ENCODE measurements at regions not wholly inside any gene's neighbourhood (a gene's known extent, or its start where the extent isn't known, plus 50 kb on each side); places are given as distances from the start of the nearest gene placed in this dataset.
A peak's percentile ranks its signal among the peaks of the same experiment; 100 is the strongest.

DNA sequence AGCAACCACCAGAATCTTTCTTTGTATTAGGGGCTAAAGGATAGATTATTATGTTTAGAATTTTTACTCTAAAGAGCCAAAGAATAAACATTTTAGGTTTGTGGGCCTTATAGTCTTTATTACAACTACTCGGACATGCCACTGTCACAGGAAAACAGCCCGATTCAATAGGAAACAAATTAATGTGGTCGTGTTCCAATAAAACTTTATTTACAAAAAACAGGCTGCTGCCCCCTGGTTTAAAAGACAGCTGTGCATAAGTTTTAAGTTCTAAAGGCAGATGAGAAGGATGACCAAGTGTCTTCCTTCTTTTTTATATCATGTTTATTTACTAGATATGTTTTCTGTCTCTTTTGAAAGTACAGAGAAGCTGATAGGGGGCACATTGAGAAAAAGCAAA lies 166.5 kb downstream of the HS3ST3A1 start:
- H3K9me3 ChIP-seq = no peaks in the 10 kb centered on the region
- no peaks in the 10 kb centered on the region for H3K9me3 Mint-ChIP-seq (ENCODE audit: unreplicated experiment)
- no peaks in the 10 kb centered on the region for H3K27me3 Mint-ChIP-seq (ENCODE audit: insufficient read depth, unreplicated experiment)
- CTCF ChIA-PET = no interaction called here
- no peaks in the 10 kb centered on the region for H3K4me1 ChIP-seq
- H3K36me3 Mint-ChIP-seq (ENCODE audit: insufficient read depth, unreplicated experiment) = no peaks in the 10 kb centered on the region
- BruUV-seq (replicated peaks) = no TSS peak
- TF ChIP-seq, protein P1, sequence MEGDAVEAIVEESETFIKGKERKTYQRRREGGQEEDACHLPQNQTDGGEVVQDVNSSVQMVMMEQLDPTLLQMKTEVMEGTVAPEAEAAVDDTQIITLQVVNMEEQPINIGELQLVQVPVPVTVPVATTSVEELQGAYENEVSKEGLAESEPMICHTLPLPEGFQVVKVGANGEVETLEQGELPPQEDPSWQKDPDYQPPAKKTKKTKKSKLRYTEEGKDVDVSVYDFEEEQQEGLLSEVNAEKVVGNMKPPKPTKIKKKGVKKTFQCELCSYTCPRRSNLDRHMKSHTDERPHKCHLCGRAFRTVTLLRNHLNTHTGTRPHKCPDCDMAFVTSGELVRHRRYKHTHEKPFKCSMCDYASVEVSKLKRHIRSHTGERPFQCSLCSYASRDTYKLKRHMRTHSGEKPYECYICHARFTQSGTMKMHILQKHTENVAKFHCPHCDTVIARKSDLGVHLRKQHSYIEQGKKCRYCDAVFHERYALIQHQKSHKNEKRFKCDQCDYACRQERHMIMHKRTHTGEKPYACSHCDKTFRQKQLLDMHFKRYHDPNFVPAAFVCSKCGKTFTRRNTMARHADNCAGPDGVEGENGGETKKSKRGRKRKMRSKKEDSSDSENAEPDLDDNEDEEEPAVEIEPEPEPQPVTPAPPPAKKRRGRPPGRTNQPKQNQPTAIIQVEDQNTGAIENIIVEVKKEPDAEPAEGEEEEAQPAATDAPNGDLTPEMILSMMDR (IDR thresholded peaks at IDR 0.05; ENCODE audit: insufficient read depth in 1 of 2, low read depth in 1 of 2, low read length in 1 of 2, severe bottlenecking in 1 of 2, unreplicated experiment in 1 of 2) = no peak
- no peak overlapping the region for H3K27ac Mint-ChIP-seq (ENCODE audit: unreplicated experiment)
- intact Hi-C loops (cut with micrococcal nuclease; ENCODE audit: unreplicated experiment) = no loop called here
- H3K4me1 Mint-ChIP-seq (ENCODE audit: low read depth, unreplicated experiment) = no peaks in the 10 kb centered on the region
- POLR2A ChIA-PET = no interaction called here
- no peaks in the 10 kb centered on the region for H3K36me3 ChIP-seq (ENCODE audit: control insufficient read depth, insufficient read depth, low read length)
- no peak for DNase-seq
- no peaks in the 10 kb centered on the region for H3K27me3 ChIP-seq (replicated peaks; ENCODE audit: control insufficient read depth, insufficient read depth, low read length)
- no peak overlapping the region for H3K4me3 Mint-ChIP-seq (ENCODE audit: unreplicated experiment)
- H3K4me3 ChIP-seq (ENCODE audit: low read depth, low read length) = no peak overlapping the region

DNA sequence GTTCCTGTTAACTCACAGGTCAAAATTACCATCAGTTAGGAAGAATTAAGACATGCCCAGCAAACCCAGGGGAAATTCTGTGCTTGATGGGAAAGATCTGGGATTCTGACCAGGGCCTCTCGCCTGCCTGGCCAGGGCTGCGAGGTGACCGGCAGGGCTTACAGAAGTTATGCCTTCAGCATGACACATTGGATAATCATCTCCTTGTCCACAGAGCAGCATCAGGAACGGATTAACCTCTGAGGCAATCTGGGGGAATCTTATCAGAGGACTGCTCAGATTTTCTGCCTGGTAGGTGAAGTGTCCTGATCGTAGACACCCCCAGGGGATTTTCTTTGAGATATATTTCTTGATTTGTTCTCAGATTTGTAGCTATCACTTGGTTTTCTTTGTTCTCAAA lies 172.5 kb downstream of the HS3ST3A1 start:
- no peaks in the 10 kb centered on the region for H3K9me3 ChIP-seq
- no peak overlapping the region for H3K27ac Mint-ChIP-seq (ENCODE audit: unreplicated experiment)
- intact Hi-C loops (cut with micrococcal nuclease; ENCODE audit: unreplicated experiment) = no loop called here
- no peak overlapping the region for H3K4me3 Mint-ChIP-seq (ENCODE audit: unreplicated experiment)
- peak; percentile 17 to 39 for DNase-seq
- CTCF ChIA-PET = no interaction called here
- H3K4me3 ChIP-seq (ENCODE audit: low read depth, low read length) = no peak overlapping the region
- H3K27me3 ChIP-seq (replicated peaks; ENCODE audit: control insufficient read depth, insufficient read depth, low read length) = no peaks in the 10 kb centered on the region
- H3K27me3 Mint-ChIP-seq (ENCODE audit: insufficient read depth, unreplicated experiment) = no peaks in the 10 kb centered on the region
- no peaks in the 10 kb centered on the region for H3K9me3 Mint-ChIP-seq (ENCODE audit: unreplicated experiment)
- no peaks in the 10 kb centered on the region for H3K4me1 Mint-ChIP-seq (ENCODE audit: low read depth, unreplicated experiment)
- H3K36me3 Mint-ChIP-seq (ENCODE audit: insufficient read depth, unreplicated experiment) = no peaks in the 10 kb centered on the region
- peaks cover 11% of the 10 kb centered on the region; the same call in 1 of the 2 replicates for H3K4me1 ChIP-seq
- POLR2A ChIA-PET = no interaction called here
- no peaks in the 10 kb centered on the region for H3K36me3 ChIP-seq (ENCODE audit: control insufficient read depth, insufficient read depth, low read length)
- TF ChIP-seq, protein P1 (IDR thresholded peaks at IDR 0.05; ENCODE audit: insufficient read depth in 1 of 2, low read depth in 1 of 2, low read length in 1 of 2, severe bottlenecking in 1 of 2, unreplicated experiment in 1 of 2) = no peak
- no TSS peak for BruUV-seq (replicated peaks)

DNA sequence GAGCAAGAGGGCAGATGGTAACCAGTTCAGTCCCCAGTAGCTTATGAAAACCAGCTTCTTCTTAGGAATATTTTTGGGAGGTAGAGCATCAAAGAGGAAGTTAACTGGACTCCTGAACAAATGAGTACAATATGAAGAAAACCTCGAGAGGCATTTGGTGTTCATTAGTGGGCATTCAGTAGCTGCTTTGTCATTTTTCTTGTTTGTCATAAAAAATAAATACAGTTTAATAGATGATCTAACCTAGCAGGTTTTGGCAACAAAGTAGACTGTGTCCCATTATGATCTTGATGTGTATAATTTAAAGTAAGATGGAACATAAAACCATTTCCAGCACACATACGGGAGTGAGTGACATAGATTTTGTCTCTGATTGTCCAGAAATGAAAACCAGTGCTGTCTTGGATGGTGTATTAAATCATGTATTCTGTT lies 173.1 kb downstream of the HS3ST3A1 start:
- no peaks in the 10 kb centered on the region for H3K9me3 Mint-ChIP-seq (ENCODE audit: unreplicated experiment)
- H3K27me3 Mint-ChIP-seq (ENCODE audit: insufficient read depth, unreplicated experiment) = no peaks in the 10 kb centered on the region
- ChIA-PET CTCF (no interaction called here), POLR2A (no interaction called here)
- H3K4me1 Mint-ChIP-seq (ENCODE audit: low read depth, unreplicated experiment) = no peaks in the 10 kb centered on the region
- TF ChIP-seq, protein P1 (IDR thresholded peaks at IDR 0.05; ENCODE audit: insufficient read depth in 1 of 2, low read depth in 1 of 2, low read length in 1 of 2, severe bottlenecking in 1 of 2, unreplicated experiment in 1 of 2) = no peak
- no peak for DNase-seq
- H3K27me3 ChIP-seq (replicated peaks; ENCODE audit: control insufficient read depth, insufficient read depth, low read length) = no peaks in the 10 kb centered on the region
- H3K27ac Mint-ChIP-seq (ENCODE audit: unreplicated experiment) = no peak overlapping the region
- intact Hi-C loops (cut with micrococcal nuclease; ENCODE audit: unreplicated experiment) = no loop called here
- H3K4me3 ChIP-seq (ENCODE audit: low read depth, low read length) = no peak overlapping the region
- H3K36me3 ChIP-seq (ENCODE audit: control insufficient read depth, insufficient read depth, low read length) = no peaks in the 10 kb centered on the region
- peaks cover 13% of the 10 kb centered on the region; the same call in 1 of the 2 replicates for H3K4me1 ChIP-seq
- H3K36me3 Mint-ChIP-seq (ENCODE audit: insufficient read depth, unreplicated experiment) = no peaks in the 10 kb centered on the region
- no peak overlapping the region for H3K4me3 Mint-ChIP-seq (ENCODE audit: unreplicated experiment)
- BruUV-seq (replicated peaks) = no TSS peak
- no peaks in the 10 kb centered on the region for H3K9me3 ChIP-seq
